HepG2 (cell line): ENCODE measurements at regions not wholly inside any gene's neighbourhood (a gene's known extent, or its start where the extent isn't known, plus 50 kb on each side); places are given as distances from the start of the nearest gene placed in this dataset.

Experiments used
- ARNTL ChIP-seq: sonication (generic); formaldehyde crosslinking; IDR thresholded peaks from 2 replicates; pipeline ENCODE4 v1.4.0; 2020; ENCODE audit warnings: mild to moderate bottlenecking, missing genetic modification reagents
- ASH2L ChIP-seq: fragments of 300-600, 200-600 bp; sonication (generic); IDR thresholded peaks from 2 replicates; pipeline ENCODE4 v1.7.0; 2017; ENCODE audit warnings: low read depth, mild to moderate bottlenecking, moderate library complexity, mixed read lengths, low read length; ENCODE audit not compliant: insufficient read length
- ATF5 ChIP-seq: sonication (generic); formaldehyde crosslinking; IDR thresholded peaks from 2 replicates; pipeline ENCODE4 v1.4.0; 2020; ENCODE audit warnings: mild to moderate bottlenecking, low read depth, missing genetic modification reagents
- CBX1 ChIP-seq: IDR thresholded peaks from one replicate; pipeline ENCODE4 v1.6.1; 2016; ENCODE audit warnings: antibody characterized with exemption, low read depth
- CENPT ChIP-seq: sonication (generic); formaldehyde crosslinking; IDR thresholded peaks from 2 replicates; pipeline ENCODE4 v1.8.0; 2022; ENCODE audit warnings: low read depth, mild to moderate bottlenecking, moderate library complexity, missing genetic modification reagents
- CREBL2 ChIP-seq: sonication (generic); formaldehyde crosslinking; IDR thresholded peaks from 2 replicates; pipeline ENCODE4 v1.8.1; 2023; ENCODE audit warnings: missing genetic modification reagents, mild to moderate bottlenecking, borderline replicate concordance
- ERF ChIP-seq: IDR thresholded peaks from 2 replicates; pipeline ENCODE4 v1.6.1; 2018; ENCODE audit warnings: missing biosample characterization, missing genetic modification reagents
- GFI1 ChIP-seq: sonication (generic); formaldehyde crosslinking; IDR thresholded peaks from 2 replicates; pipeline ENCODE4 v1.5.0; 2020; ENCODE audit warnings: missing genetic modification reagents, mild to moderate bottlenecking, borderline replicate concordance
- HIVEP1 ChIP-seq: sonication (generic); formaldehyde crosslinking; IDR thresholded peaks from 2 replicates; pipeline ENCODE4 v1.4.0; 2020; ENCODE audit warnings: mild to moderate bottlenecking, missing genetic modification reagents
- JARID2 ChIP-seq: sonication (generic); formaldehyde crosslinking; IDR thresholded peaks from 2 replicates; pipeline ENCODE4 v1.8.1; 2023; ENCODE audit warnings: missing genetic modification reagents, inconsistent platforms; ENCODE audit not compliant: insufficient replicate concordance
- MED1 ChIP-seq: sonication (generic); formaldehyde crosslinking; IDR thresholded peaks from 2 replicates; pipeline ENCODE4 v1.4.0; 2020; ENCODE audit warnings: missing genetic modification reagents
- NFYB ChIP-seq: sonication (generic); formaldehyde crosslinking; IDR thresholded peaks from 2 replicates; pipeline ENCODE4 v1.4.0; 2020; ENCODE audit warnings: missing genetic modification reagents
- NR2F1 ChIP-seq, 2 experiments: fragments of 450-650 bp in 1 of 2; formaldehyde crosslinking in 1 of 2; IDR thresholded peaks; 2 replicates each; pipeline versions ENCODE4 v1.5.0 to v1.6.1; 2016 to 2020; ENCODE audit warnings: mild to moderate bottlenecking in 1 of 2, missing compliant biosample characterization in 1 of 2, missing genetic modification reagents in 1 of 2, moderate library complexity in 1 of 2
- PRDM15 ChIP-seq: sonication (generic); formaldehyde crosslinking; IDR thresholded peaks from 2 replicates; pipeline ENCODE4 v1.4.0; 2020; ENCODE audit warnings: missing genetic modification reagents
- RBM22 ChIP-seq: fragments of 200-400 bp; formaldehyde crosslinking; optimal IDR thresholded peaks from 2 replicates; pipeline ENCODE3; 2017; ENCODE audit warnings: mild to moderate bottlenecking, low read length, moderate library complexity
- SIN3B ChIP-seq: fragments of 150-350 bp; IDR thresholded peaks from 2 replicates; pipeline ENCODE4 v1.6.1; 2014; ENCODE audit warnings: low read length
- TAF1 ChIP-seq: sonication (generic); formaldehyde crosslinking; IDR thresholded peaks from 2 replicates; pipeline ENCODE4 v1.4.0; 2020; ENCODE audit warnings: missing genetic modification reagents
- THAP7 ChIP-seq: sonication (generic); formaldehyde crosslinking; IDR thresholded peaks from 2 replicates; pipeline ENCODE4 v1.8.1; 2023; ENCODE audit warnings: mild to moderate bottlenecking, missing genetic modification reagents
- THYN1 ChIP-seq: sonication (generic); formaldehyde crosslinking; IDR thresholded peaks from 2 replicates; pipeline ENCODE4 v1.8.1; 2023; ENCODE audit warnings: low read depth, mild to moderate bottlenecking, moderate library complexity, missing genetic modification reagents, borderline replicate concordance
- ZBTB21 ChIP-seq: sonication (generic); formaldehyde crosslinking; IDR thresholded peaks from 2 replicates; pipeline ENCODE4 v1.4.0; 2020; ENCODE audit warnings: missing genetic modification reagents
- ZBTB26 ChIP-seq: IDR thresholded peaks from 2 replicates; pipeline ENCODE4 v1.6.1; 2016; ENCODE audit warnings: missing compliant biosample characterization, missing genetic modification reagents, borderline replicate concordance
- ZFP62 ChIP-seq: sonication (generic); formaldehyde crosslinking; IDR thresholded peaks from 2 replicates; pipeline ENCODE4 v1.4.0; 2020; ENCODE audit warnings: missing genetic modification reagents
- ZNF138 ChIP-seq: sonication (generic); formaldehyde crosslinking; IDR thresholded peaks from 2 replicates; pipeline ENCODE4 v1.5.0; 2020; ENCODE audit warnings: mild to moderate bottlenecking, low read depth, missing genetic modification reagents
- ZNF180 ChIP-seq: sonication (generic); formaldehyde crosslinking; IDR thresholded peaks from 2 replicates; pipeline ENCODE4 v1.4.0; 2020; ENCODE audit warnings: low read depth, missing genetic modification reagents, borderline replicate concordance
- ZNF616 ChIP-seq: sonication (generic); formaldehyde crosslinking; IDR thresholded peaks from 2 replicates; pipeline ENCODE4 v1.5.0; 2020; ENCODE audit warnings: low read depth, mild to moderate bottlenecking, missing genetic modification reagents

GRCh38 chr14:49966304-49966809, 73.5 kb downstream of the ARF6 start (continued):
- TF ChIP-seq CREBL2 (CRISPR knock-in tag) (no peak), CBX1 (peak; percentile 19), CENPT (CRISPR knock-in tag) (no peak), PRDM15 (no peak), THYN1 (CRISPR knock-in tag) (no peak), ARNTL (CRISPR knock-in tag) (no peak), ASH2L (peak; percentile 45), ZNF180 (CRISPR knock-in tag) (no peak), GFI1 (CRISPR knock-in tag) (no peak), ERF (CRISPR knock-in tag) (peak; percentile 75; the same call in 1 of the 2 replicates), ZFP62 (CRISPR knock-in tag) (no peak), JARID2 (CRISPR knock-in tag) (no peak), ZNF616 (CRISPR knock-in tag) (no peak), NR2F1 (CRISPR knock-in tag; IDR thresholded peaks at IDR 0.05) (no peak), SIN3B (no peak), HIVEP1 (CRISPR knock-in tag) (no peak), TAF1 (CRISPR knock-in tag) (peak; percentile 50; the same call in 1 of the 2 replicates), RBM22 (no peak), NFYB (CRISPR knock-in tag) (no peak), MED1 (CRISPR knock-in tag) (no peak; the same call in 1 of the 2 replicates), ATF5 (CRISPR knock-in tag) (no peak), THAP7 (no peak), ZBTB21 (CRISPR knock-in tag) (no peak), ZBTB26 (no peak), ZNF138 (no peak)
